Testis (tissue), 2 donors: ENCODE measurements at regions not wholly inside any gene's neighbourhood (a gene's known extent, or its start where the extent isn't known, plus 50 kb on each side); places are given as distances from the start of the nearest gene placed in this dataset.

Source experiments
- DNase-seq: peaks from one replicate; pipeline ENCODE4 v3.0.0-alpha.2; 2019
- H3K27ac ChIP-seq, 2 donors: fragments of 200-600 bp; sonication (generic); one replicate each; pipeline ENCODE4 v1.5.1; 2019
- H3K27me3 ChIP-seq: fragments of 200-600 bp; sonication (generic); one replicate; pipeline ENCODE4 v1.5.1; 2019
- H3K36me3 ChIP-seq: fragments of 200-600 bp; sonication (generic); one replicate; pipeline ENCODE4 v1.5.1; 2017; ENCODE audit warnings: low read depth; ENCODE audit errors: missing control alignments
- H3K4me1 ChIP-seq: fragments of 200-600 bp; sonication (generic); one replicate; pipeline ENCODE4 v1.5.1; 2019
- H3K4me3 ChIP-seq, 2 donors: fragments of 200-600 bp; sonication (generic); one replicate each; pipeline ENCODE4 v1.5.1; 2017 to 2019
- H3K9me3 ChIP-seq: fragments of 200-600 bp; sonication (generic); one replicate; pipeline ENCODE4 v1.5.1; 2017
- CTCF ChIP-seq, 3 experiments: fragments of 450-650 bp in 2 of 3; fragments of 200-600 bp in 1 of 3; sonication (generic) in 1 of 3; IDR thresholded peaks; one replicate each; pipeline ENCODE4 v1.5.1; 2016 to 2019; ENCODE audit warnings: antibody characterized with exemption in 3 of 3, mild to moderate bottlenecking in 2 of 3, moderate library complexity in 1 of 3
- POLR2A ChIP-seq: fragments of 450-650 bp; IDR thresholded peaks from one replicate; pipeline ENCODE4 v1.6.1; 2017; ENCODE audit warnings: antibody characterized with exemption, mild to moderate bottlenecking, moderate library complexity
- WGBS, 2 donors: methylation state at CpG; one replicate each; pipeline ENCODE4 v1.1.5; 2018; 5-methylcytosine and 5-hydroxymethylcytosine counted together
- intact Hi-C: fragments of 100-400 bp; cut with DNase I; formaldehyde crosslinking; loops from one replicate; pipeline ENCODE4 v1.15.1; 2023; ENCODE audit warnings: low total_unique reads

GRCh38 chr10:128438417-128439063 is 312.3 kb upstream of the MKI67 start:
- Histone ChIP-seq H3K4me3 (no peak overlapping the region), H3K36me3 (no peaks in the 10 kb centered on the region), H3K4me1 (no peaks in the 10 kb centered on the region), H3K9me3 (no peaks in the 10 kb centered on the region), H3K27ac (no peak overlapping the region), H3K27me3 (no peaks in the 10 kb centered on the region)
- intact Hi-C loops = no loop called here
- WGBS, 2 donors = 86 to 90% methylated on average over 16 of the region's 16 CpGs
- no peak for TF ChIP-seq CTCF (IDR thresholded peaks at IDR 0.05)
- DNase-seq = no peak

- WGBS, 2 donors = 56 to 71% methylated on average over 4 to 11 of the region's 11 CpGs
Measured at GRCh38 chr10:128440513-128441160, 314.4 kb upstream of the MKI67 start.

GRCh38 chr10:128443925-128444518 is 317.8 kb upstream of the MKI67 start:
- H3K9me3 ChIP-seq = no peaks in the 10 kb centered on the region
- 91% methylated on average over 3 of the region's 3 CpGs for WGBS, 2 donors
- no peak for DNase-seq
- no peaks in the 10 kb centered on the region for H3K27me3 ChIP-seq
- H3K27ac ChIP-seq = no peak overlapping the region
- no peaks in the 10 kb centered on the region for H3K36me3 ChIP-seq
- TF ChIP-seq POLR2A = no peak
- TF ChIP-seq CTCF (IDR thresholded peaks at IDR 0.05) = no peak
- intact Hi-C loops = no loop called here
- H3K4me3 ChIP-seq = no peak overlapping the region
- H3K4me1 ChIP-seq = no peaks in the 10 kb centered on the region

More at GRCh38 chr10:128440513-128441160, 314.4 kb upstream of the MKI67 start:
- no peaks in the 10 kb centered on the region for H3K4me1 ChIP-seq
- H3K4me3 ChIP-seq = no peak overlapping the region
- intact Hi-C loops = no loop called here
- H3K27ac ChIP-seq = no peak overlapping the region
- DNase-seq = no peak
- no peaks in the 10 kb centered on the region for H3K9me3 ChIP-seq
- TF ChIP-seq CTCF (IDR thresholded peaks at IDR 0.05) (no peak), POLR2A (no peak)
- no peaks in the 10 kb centered on the region for H3K27me3 ChIP-seq
- no peaks in the 10 kb centered on the region for H3K36me3 ChIP-seq

GRCh38 chr10:128448796-128449195 is 322.6 kb upstream of the MKI67 start:
- no peak overlapping the region for H3K27ac ChIP-seq
- H3K4me1 ChIP-seq = no peaks in the 10 kb centered on the region
- no peaks in the 10 kb centered on the region for H3K36me3 ChIP-seq
- 83 to 91% methylated on average over 5 of the region's 5 CpGs for WGBS, 2 donors
- no peak for TF ChIP-seq POLR2A
- TF ChIP-seq CTCF (IDR thresholded peaks at IDR 0.05) = no peak
- no peaks in the 10 kb centered on the region for H3K27me3 ChIP-seq
- intact Hi-C loops = no loop called here
- no peak for DNase-seq
- no peak overlapping the region for H3K4me3 ChIP-seq
- no peaks in the 10 kb centered on the region for H3K9me3 ChIP-seq
